ENCODE measurements at regions not wholly inside any gene's neighbourhood (a gene's known extent, or its start where the extent isn't known, plus 50 kb on each side); places are given as distances from the start of the nearest gene placed in this dataset.

DNA sequence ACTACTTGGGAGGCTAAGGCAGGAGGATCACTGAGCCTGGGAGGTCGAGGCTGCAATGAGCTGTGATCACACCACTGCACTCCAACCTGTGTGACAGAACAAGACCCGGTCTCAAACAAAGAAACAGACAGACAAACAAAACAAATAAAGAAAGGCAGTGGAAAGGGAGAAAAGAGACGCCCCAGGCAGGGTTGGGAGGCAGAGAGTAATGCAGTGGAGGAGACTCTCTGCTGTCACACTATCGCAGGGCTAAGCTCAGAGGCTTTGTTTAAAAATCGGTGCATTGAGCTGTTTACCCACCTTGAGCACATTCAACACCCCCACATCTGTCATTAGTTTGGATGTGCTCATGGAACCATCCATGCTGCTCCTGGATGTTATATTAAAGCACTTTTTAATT is 84.2 kb upstream of the RMP24 start (continued):
- TF ChIP-seq ZNF518A (tag by site-specific recombination; conservative IDR thresholded peaks at IDR 0.05; ENCODE audit: low read depth) = no peak
- TF ChIP-seq, protein P1, sequence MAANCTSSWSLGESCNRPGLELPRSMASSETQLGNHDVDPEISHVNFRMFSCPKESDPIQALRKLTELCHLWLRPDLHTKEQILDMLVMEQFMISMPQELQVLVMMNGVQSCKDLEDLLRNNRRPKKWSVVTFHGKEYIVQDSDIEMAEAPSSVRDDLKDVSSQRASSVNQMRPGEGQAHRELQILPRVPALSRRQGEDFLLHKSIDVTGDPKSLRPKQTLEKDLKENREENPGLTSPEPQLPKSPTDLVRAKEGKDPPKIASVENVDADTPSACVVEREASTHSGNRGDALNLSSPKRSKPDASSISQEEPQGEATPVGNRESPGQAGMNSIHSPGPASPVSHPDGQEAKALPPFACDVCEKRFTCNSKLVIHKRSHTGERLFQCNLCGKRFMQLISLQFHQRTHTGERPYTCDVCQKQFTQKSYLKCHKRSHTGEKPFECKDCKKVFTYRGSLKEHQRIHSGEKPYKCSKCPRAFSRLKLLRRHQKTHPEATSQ (tag by site-specific recombination; IDR thresholded peaks at IDR 0.05) = no peak
- TF ChIP-seq ZNF132 (tag by site-specific recombination; IDR thresholded peaks at IDR 0.05; ENCODE audit: borderline replicate concordance) = no peak
- TF ChIP-seq ZNF585B (tag by site-specific recombination; IDR thresholded peaks at IDR 0.05) = no peak
- TF ChIP-seq, protein P2, sequence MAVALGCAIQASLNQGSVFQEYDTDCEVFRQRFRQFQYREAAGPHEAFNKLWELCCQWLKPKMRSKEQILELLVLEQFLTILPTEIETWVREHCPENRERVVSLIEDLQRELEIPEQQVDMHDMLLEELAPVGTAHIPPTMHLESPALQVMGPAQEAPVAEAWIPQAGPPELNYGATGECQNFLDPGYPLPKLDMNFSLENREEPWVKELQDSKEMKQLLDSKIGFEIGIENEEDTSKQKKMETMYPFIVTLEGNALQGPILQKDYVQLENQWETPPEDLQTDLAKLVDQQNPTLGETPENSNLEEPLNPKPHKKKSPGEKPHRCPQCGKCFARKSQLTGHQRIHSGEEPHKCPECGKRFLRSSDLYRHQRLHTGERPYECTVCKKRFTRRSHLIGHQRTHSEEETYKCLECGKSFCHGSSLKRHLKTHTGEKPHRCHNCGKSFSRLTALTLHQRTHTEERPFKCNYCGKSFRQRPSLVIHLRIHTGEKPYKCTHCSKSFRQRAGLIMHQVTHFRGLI (tag by site-specific recombination; IDR thresholded peaks at IDR 0.05) = no peak
- no peak for TF ChIP-seq ZNF571 (tag by site-specific recombination; IDR thresholded peaks at IDR 0.05)
- no peak for TF ChIP-seq ZNF266 (tag by site-specific recombination; IDR thresholded peaks at IDR 0.05; ENCODE audit: low read depth)
- TF ChIP-seq ZIC2 (tag by site-specific recombination; IDR thresholded peaks at IDR 0.05) = no peak
- no peak for TF ChIP-seq KLF16 (tag by site-specific recombination; IDR thresholded peaks at IDR 0.05)

- CTCF ChIA-PET = no interaction called here
- no peaks in the 10 kb centered on the region for H3K9me3 ChIP-seq (ENCODE audit: control insufficient read depth, insufficient read depth, low read depth, low read length)
- H3K4me3 ChIP-seq (ENCODE audit: low read depth, low read length) = no peak overlapping the region
- no peaks in the 10 kb centered on the region for H3K4me1 ChIP-seq (ENCODE audit: control insufficient read depth, insufficient read depth, low read length)
- POLR2A ChIA-PET = no interaction called here
- H3K36me3 ChIP-seq (ENCODE audit: control insufficient read depth in 2 of 2, insufficient read depth in 1 of 2, low read length in 2 of 2) = no peaks in the 10 kb centered on the region
- no peak overlapping the region for H3K27ac ChIP-seq (ENCODE audit: extremely low read depth, low read depth, low read length)
- TF ChIP-seq ZNF10 (tag by site-specific recombination; IDR thresholded peaks at IDR 0.05) (no peak), SCRT1 (tag by site-specific recombination; IDR thresholded peaks at IDR 0.05; ENCODE audit: borderline replicate concordance) (no peak), ZNF768 (tag by site-specific recombination; IDR thresholded peaks at IDR 0.05) (no peak), ZBTB48 (tag by site-specific recombination; IDR thresholded peaks at IDR 0.05) (no peak), ZNF521 (tag by site-specific recombination; IDR thresholded peaks at IDR 0.05) (no peak), ZNF221 (tag by site-specific recombination; IDR thresholded peaks at IDR 0.05; ENCODE audit: borderline replicate concordance) (no peak), ZNF350 (tag by site-specific recombination; IDR thresholded peaks at IDR 0.05) (no peak), ZNF670 (tag by site-specific recombination; IDR thresholded peaks at IDR 0.05; ENCODE audit: low read depth) (no peak), ZSCAN4 (tag by site-specific recombination; IDR thresholded peaks at IDR 0.05) (no peak), OSR2 (tag by site-specific recombination; IDR thresholded peaks at IDR 0.05) (no peak), ZBTB44 (tag by site-specific recombination; IDR thresholded peaks at IDR 0.05) (no peak), ZNF184 (tag by site-specific recombination; IDR thresholded peaks at IDR 0.05) (no peak), ZNF23 (tag by site-specific recombination; IDR thresholded peaks at IDR 0.05; ENCODE audit: borderline replicate concordance) (no peak)
- TF ChIP-seq, protein P3, sequence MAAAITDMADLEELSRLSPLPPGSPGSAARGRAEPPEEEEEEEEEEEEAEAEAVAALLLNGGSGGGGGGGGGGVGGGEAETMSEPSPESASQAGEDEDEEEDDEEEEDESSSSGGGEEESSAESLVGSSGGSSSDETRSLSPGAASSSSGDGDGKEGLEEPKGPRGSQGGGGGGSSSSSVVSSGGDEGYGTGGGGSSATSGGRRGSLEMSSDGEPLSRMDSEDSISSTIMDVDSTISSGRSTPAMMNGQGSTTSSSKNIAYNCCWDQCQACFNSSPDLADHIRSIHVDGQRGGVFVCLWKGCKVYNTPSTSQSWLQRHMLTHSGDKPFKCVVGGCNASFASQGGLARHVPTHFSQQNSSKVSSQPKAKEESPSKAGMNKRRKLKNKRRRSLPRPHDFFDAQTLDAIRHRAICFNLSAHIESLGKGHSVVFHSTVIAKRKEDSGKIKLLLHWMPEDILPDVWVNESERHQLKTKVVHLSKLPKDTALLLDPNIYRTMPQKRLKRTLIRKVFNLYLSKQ (tag by site-specific recombination; IDR thresholded peaks at IDR 0.05; ENCODE audit: borderline replicate concordance) = no peak
- TF ChIP-seq, protein P4, sequence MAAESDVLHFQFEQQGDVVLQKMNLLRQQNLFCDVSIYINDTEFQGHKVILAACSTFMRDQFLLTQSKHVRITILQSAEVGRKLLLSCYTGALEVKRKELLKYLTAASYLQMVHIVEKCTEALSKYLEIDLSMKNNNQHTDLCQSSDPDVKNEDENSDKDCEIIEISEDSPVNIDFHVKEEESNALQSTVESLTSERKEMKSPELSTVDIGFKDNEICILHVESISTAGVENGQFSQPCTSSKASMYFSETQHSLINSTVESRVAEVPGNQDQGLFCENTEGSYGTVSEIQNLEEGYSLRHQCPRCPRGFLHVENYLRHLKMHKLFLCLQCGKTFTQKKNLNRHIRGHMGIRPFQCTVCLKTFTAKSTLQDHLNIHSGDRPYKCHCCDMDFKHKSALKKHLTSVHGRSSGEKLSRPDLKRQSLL (tag by site-specific recombination; IDR thresholded peaks at IDR 0.05) = no peak
These were observed 82.8 kb upstream of the RMP24 start for GRCh38 chr18:35889677-35890076.
